HL-60 (cell line): ENCODE measurements at regions not wholly inside any gene's neighbourhood (a gene's known extent, or its start where the extent isn't known, plus 50 kb on each side); places are given as distances from the start of the nearest gene placed in this dataset.

ENCODE experiments used
- POLR2AphosphoS5 ChIP-seq: IDR thresholded peaks from 2 replicates; pipeline ENCODE4 v1.6.1; 2012; ENCODE audit warnings: low read depth
- REST ChIP-seq: IDR thresholded peaks from 2 replicates; pipeline ENCODE4 v1.6.1; 2012; ENCODE audit warnings: low read depth; ENCODE audit not compliant: insufficient replicate concordance

- TF ChIP-seq REST (no peak), POLR2AphosphoS5 (no peak)
These were observed 240.5 kb downstream of the TLE3 start for GRCh38 chr15:69857250-69857649.
